ENCODE measurements at regions not wholly inside any gene's neighbourhood (a gene's known extent, or its start where the extent isn't known, plus 50 kb on each side); places are given as distances from the start of the nearest gene placed in this dataset.

DNA sequence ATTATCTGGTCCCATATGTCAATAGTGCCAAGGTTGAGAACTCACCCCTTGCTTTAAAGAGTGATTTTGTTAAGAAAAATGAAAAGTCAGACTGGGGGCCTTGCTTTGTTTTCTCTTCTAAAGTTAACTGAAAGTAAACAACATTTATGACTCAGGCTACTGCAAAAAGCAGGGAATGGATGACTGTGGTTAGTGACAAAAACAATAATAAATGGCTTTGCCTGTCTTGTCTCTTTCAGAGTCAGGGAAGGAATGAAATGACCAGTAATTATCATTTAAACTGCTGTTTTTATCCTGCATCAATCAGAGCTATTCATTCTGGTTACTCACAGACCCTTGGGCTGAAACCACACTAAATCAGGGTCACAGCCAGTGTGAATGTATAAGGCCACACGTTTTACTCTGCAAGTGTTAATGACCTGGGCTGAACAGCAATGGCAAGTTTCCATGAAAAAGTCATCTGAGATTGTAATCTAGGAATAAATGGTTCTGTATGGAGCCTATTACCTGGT lies 112.2 kb downstream of the ZNF608 start:
- Histone ChIP-seq H3K9me3 (ENCODE audit: control insufficient read depth, low read length) (no peaks in the 10 kb centered on the region), H3K27ac (ENCODE audit: insufficient read depth, low read depth, low read length, poor library complexity, severe bottlenecking) (no peak overlapping the region), H3K4me1 (ENCODE audit: control insufficient read depth, insufficient read depth, low read length) (peaks cover 8% of the 10 kb centered on the region), H3K4me3 (ENCODE audit: insufficient read depth, low read depth, low read length) (no peak overlapping the region), H3K27me3 (ENCODE audit: control insufficient read depth, insufficient read depth, low read length, poor library complexity, severe bottlenecking) (no peaks in the 10 kb centered on the region), H3K36me3 (ENCODE audit: control insufficient read depth, insufficient read depth, low read length) (peaks cover 16% of the 10 kb centered on the region)
- WGBS, 2 experiments = 74 to 78% methylated on average over 1 of the region's 1 CpG

DNA sequence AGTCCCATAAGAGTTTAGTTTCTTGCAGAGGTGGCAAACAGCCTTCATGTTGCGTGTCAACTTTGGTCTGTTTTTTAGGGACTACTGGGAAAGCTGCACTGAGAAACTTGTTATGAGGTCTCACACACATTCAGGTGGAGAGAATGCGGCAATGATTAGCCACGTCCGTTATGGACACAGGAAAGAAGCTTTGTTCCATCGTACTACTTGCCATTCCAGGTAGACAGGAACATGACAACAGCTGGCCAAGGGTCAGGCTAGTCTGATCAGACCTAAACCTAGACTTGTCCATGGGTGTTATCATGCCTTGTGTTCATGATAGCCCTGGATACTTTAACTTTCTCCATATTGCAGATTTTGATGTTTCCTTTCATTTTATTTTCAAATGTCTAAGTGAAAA lies 113.2 kb downstream of the ZNF608 start:
- WGBS, 2 experiments = 95 to 96% methylated on average over 5 of the region's 5 CpGs
- H3K4me3 ChIP-seq (ENCODE audit: insufficient read depth, low read depth, low read length) = no peak overlapping the region
- H3K4me1 ChIP-seq (ENCODE audit: control insufficient read depth, insufficient read depth, low read length) = peaks cover 13% of the 10 kb centered on the region
- H3K36me3 ChIP-seq (ENCODE audit: control insufficient read depth, insufficient read depth, low read length) = peaks cover 16% of the 10 kb centered on the region
- H3K27me3 ChIP-seq (ENCODE audit: control insufficient read depth, insufficient read depth, low read length, poor library complexity, severe bottlenecking) = no peaks in the 10 kb centered on the region
- no peaks in the 10 kb centered on the region for H3K9me3 ChIP-seq (ENCODE audit: control insufficient read depth, low read length)
- no peak overlapping the region for H3K27ac ChIP-seq (ENCODE audit: insufficient read depth, low read depth, low read length, poor library complexity, severe bottlenecking)

DNA sequence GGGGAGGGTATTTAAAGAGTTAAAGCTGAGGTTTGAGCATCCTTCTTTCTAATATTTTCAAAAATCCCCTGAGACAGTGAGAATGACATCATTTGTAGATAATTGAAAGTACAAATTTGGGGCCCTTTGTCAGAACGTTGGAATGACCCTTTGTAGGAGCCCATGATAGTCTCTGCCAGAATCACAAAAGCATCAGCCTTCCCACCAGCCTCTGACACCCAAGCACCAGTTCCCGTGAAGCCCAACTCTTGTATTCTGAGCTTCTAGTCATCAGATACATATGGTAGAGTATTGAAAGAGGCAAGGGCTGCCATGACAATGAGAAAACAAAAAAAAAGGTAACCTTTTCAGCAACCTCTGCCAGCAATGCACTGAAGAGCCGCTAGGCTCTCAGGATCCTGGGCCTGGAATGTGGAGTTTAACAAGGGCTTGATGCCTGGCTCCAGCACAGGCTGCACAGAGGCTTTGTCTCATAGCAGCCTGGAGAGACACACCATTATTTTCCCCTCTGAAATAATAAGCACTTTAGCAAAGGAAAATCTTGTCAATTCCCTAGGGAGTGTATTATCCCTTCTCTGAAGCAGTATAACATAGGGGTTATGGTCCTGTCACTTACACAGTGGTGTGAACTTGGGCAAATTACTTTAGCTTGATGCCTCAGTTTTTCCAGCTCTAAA lies 114.4 kb downstream of the ZNF608 start:
- Histone ChIP-seq H3K4me1 (ENCODE audit: control insufficient read depth, insufficient read depth, low read length) (peaks cover 15% of the 10 kb centered on the region), H3K36me3 (ENCODE audit: control insufficient read depth, insufficient read depth, low read length) (peaks cover 14% of the 10 kb centered on the region), H3K4me3 (ENCODE audit: insufficient read depth, low read depth, low read length) (no peak overlapping the region), H3K27ac (ENCODE audit: insufficient read depth, low read depth, low read length, poor library complexity, severe bottlenecking) (peak overlapping the region; percentile 30), H3K27me3 (ENCODE audit: control insufficient read depth, insufficient read depth, low read length, poor library complexity, severe bottlenecking) (no peaks in the 10 kb centered on the region), H3K9me3 (ENCODE audit: control insufficient read depth, low read length) (no peaks in the 10 kb centered on the region)
- WGBS, 2 experiments = 60 to 74% methylated on average over 3 of the region's 3 CpGs

DNA sequence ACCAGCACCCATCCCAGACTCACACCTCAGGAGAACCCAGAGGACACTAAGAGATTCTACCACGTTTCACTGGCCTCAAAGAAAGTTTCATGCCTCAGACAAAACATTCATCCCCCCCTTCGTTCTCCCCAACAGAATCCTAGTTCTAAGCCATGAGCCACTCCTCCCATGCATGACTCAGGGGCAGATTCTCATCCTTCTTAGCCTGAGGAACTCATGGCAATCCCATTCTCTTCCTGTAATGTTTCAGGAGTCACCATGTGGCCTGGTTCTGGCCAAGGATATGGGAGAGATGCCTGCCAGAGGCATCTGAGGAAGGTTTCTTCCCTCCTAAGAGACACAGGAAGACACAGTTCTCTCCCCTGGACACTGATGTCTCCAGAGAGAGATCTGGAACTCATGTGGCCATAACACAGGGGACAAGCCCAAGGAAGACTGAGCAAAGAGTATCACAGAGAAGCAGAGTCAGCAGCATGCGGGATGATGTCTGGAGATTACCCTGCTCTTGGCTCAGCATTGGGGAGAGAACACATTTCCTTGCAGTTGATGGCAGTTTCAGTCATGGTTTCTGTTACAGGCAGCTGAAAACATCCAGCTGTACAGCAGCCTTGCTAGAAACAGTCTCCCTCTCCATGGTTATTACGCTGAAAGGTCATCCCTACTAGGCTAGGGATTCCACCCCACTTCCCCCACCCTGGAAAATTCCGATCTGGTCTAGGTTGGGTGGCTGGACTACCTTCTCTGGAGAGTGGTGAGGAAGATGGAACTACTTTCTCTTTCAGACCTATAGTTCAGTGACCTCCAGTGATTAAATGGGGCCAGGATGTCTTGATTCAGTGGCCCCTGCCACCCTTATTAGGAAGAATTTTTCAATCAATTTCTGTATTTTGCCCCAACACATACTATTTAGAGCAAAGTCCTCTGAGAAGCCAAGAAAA lies 115.4 kb downstream of the ZNF608 start:
- Histone ChIP-seq H3K4me1 (ENCODE audit: control insufficient read depth, insufficient read depth, low read length) (peaks cover 15% of the 10 kb centered on the region), H3K27me3 (ENCODE audit: control insufficient read depth, insufficient read depth, low read length, poor library complexity, severe bottlenecking) (no peaks in the 10 kb centered on the region), H3K4me3 (ENCODE audit: insufficient read depth, low read depth, low read length) (no peak overlapping the region), H3K36me3 (ENCODE audit: control insufficient read depth, insufficient read depth, low read length) (peaks cover 7% of the 10 kb centered on the region), H3K9me3 (ENCODE audit: control insufficient read depth, low read length) (no peaks in the 10 kb centered on the region), H3K27ac (ENCODE audit: insufficient read depth, low read depth, low read length, poor library complexity, severe bottlenecking) (no peak overlapping the region)
- 88% methylated on average over 5 of the region's 5 CpGs for WGBS, 2 experiments

DNA sequence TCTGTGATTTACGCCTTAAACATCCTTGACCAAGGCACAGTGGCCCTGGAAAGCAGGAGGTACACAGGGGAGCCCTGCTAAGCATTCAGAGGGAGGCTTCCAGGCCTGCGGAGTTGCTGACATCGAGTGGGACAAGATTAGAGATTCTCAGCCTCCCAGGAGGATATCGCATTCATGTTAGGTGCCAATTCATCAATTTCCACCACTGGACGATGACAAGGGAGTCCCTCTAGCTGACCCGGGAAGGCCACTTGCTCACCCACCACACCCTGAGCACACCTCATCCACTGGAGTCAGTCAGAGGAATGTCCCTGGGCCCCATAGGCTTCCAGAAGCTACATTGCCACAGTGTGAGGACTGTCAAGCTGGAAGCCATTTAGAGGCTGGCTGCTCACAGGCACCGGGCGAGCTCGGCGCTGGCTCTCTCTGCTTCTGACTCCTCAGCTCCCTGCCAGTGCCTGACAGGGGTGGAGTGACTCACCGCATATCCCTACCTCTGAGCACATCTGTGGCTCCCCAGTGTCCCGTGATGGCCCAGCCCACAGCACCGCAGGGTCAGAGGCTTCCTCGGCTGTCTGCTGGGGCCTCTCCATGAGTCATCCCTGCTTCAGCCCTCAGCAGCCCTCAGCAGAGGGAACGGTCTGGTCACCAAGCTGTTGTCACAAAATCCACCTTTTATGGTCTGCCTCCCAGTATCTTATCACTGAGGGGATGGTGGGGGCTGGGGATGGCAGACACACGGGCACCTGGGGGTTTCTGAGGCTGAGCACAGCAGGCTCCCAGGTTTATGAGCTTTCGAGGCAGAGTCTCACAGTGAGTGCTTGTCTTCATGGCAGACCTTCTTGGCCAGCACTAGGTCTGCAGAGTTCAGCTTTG lies 117.5 kb downstream of the ZNF608 start:
- no peak overlapping the region for H3K27ac ChIP-seq (ENCODE audit: insufficient read depth, low read depth, low read length, poor library complexity, severe bottlenecking)
- no peaks in the 10 kb centered on the region for H3K9me3 ChIP-seq (ENCODE audit: control insufficient read depth, low read length)
- no peaks in the 10 kb centered on the region for H3K27me3 ChIP-seq (ENCODE audit: control insufficient read depth, insufficient read depth, low read length, poor library complexity, severe bottlenecking)
- peaks cover 15% of the 10 kb centered on the region for H3K4me1 ChIP-seq (ENCODE audit: control insufficient read depth, insufficient read depth, low read length)
- WGBS, 2 experiments = 69 to 76% methylated on average over 17 of the region's 17 CpGs
- H3K36me3 ChIP-seq (ENCODE audit: control insufficient read depth, insufficient read depth, low read length) = no peaks in the 10 kb centered on the region
- H3K4me3 ChIP-seq (ENCODE audit: insufficient read depth, low read depth, low read length) = no peak overlapping the region

DNA sequence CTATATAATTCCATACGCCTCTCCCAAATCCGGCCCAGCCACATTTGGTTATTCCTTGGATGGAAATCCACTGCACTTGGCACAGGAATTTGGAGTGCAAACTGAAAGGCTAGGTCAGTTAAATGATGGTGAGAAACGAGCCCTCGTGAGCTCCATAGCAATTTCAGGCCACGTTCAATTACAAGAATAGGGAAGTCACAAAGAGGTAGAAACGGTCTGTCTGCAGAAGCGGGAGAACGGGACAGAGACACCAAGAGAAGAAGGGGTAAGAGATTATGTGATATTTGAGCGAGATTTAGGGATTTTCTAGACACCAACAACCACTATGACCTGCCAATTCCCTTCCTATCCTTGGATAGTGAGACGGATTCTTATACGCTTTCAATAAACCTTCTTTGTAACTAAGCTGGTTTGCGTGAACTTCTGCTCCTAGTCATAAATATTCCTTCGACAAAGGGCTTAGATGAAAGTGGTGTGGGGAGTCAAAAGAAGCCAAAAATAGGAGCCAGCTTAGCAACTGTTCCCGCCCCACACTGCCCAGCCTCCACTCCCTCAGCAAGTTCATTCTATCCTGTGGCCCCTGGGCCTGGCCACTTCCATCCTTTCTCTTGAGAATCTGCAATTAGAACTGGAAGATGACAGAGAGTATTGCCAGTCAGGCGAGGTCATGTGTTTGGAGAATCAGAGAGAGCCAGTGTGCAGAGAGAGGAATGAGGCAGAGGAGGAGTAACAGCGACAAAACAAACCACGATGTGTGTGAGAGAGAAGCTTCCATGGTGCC lies 118.4 kb downstream of the ZNF608 start:
- WGBS, 2 experiments = 93 to 94% methylated on average over 17 of the region's 17 CpGs
- H3K4me1 ChIP-seq (ENCODE audit: control insufficient read depth, insufficient read depth, low read length) = peaks cover 15% of the 10 kb centered on the region
- H3K36me3 ChIP-seq (ENCODE audit: control insufficient read depth, insufficient read depth, low read length) = no peaks in the 10 kb centered on the region
- no peak overlapping the region for H3K27ac ChIP-seq (ENCODE audit: insufficient read depth, low read depth, low read length, poor library complexity, severe bottlenecking)
- no peak overlapping the region for H3K4me3 ChIP-seq (ENCODE audit: insufficient read depth, low read depth, low read length)
- H3K9me3 ChIP-seq (ENCODE audit: control insufficient read depth, low read length) = no peaks in the 10 kb centered on the region
- no peaks in the 10 kb centered on the region for H3K27me3 ChIP-seq (ENCODE audit: control insufficient read depth, insufficient read depth, low read length, poor library complexity, severe bottlenecking)

DNA sequence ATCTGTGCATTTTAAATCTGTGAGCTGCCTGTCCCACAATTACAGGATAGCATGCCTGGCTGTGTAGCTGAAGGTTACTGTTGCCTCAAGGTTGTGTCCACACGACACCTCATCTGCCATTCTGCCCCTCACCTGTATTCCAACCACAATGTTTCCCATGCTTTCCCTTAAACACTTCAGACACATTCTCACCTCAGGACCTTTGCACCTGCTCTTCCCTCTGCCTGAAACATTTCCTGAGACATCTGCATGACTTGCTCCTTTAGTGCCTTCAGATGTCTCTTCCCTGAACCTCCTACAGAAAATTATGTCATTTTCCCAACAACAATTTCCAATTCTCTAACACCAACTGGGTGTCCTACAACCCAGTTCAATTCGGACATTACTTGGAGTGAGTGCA lies 120.4 kb downstream of the ZNF608 start:
- Histone ChIP-seq H3K27me3 (ENCODE audit: control insufficient read depth, insufficient read depth, low read length, poor library complexity, severe bottlenecking) (no peaks in the 10 kb centered on the region), H3K9me3 (ENCODE audit: control insufficient read depth, low read length) (no peaks in the 10 kb centered on the region), H3K27ac (ENCODE audit: insufficient read depth, low read depth, low read length, poor library complexity, severe bottlenecking) (no peak overlapping the region), H3K4me1 (ENCODE audit: control insufficient read depth, insufficient read depth, low read length) (peaks cover 15% of the 10 kb centered on the region), H3K4me3 (ENCODE audit: insufficient read depth, low read depth, low read length) (no peak overlapping the region), H3K36me3 (ENCODE audit: control insufficient read depth, insufficient read depth, low read length) (no peaks in the 10 kb centered on the region)
- WGBS, 2 experiments = 91 to 94% methylated on average over 2 of the region's 2 CpGs

DNA sequence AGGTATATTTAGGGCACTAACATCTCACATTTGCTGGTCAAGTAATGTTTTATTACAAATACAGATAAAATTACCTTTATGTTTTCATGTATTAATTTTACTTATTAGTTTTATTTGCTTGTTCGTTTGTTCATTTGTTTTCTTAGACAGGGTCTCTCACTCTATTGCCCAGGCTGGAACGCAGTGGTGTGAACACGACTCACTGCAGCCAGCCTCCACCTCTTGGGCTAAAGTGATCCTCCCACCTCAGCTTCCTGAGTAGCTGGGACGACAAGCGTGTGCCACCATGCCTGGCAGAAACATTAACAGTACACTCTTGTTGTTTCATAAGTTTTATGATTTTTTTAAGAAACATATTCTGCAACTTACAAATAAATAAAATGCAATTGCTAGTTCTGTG lies 123.2 kb downstream of the ZNF608 start:
- H3K4me1 ChIP-seq (ENCODE audit: control insufficient read depth, insufficient read depth, low read length) = peaks cover 2% of the 10 kb centered on the region
- 88 to 90% methylated on average over 4 to 5 of the region's 5 CpGs for WGBS, 2 experiments

DNA sequence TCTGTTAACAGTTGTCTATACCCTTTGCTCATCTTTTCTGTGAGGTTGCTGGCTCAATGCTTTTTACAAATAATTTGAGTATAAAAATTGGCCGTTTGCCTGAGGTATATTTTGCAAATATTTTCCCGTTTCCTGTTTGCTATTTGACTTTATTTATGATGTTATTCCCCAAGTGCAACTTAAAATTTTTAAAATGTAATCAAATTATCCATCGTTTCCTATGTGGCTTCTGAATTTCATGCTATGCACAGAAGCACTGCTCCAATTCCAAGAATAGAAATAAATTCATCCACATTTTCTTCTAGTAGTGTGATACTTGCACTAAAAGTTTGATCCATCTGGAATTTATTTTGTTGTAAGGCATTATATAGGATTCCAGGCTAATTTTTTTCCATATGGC lies 123.6 kb downstream of the ZNF608 start:
- H3K36me3 ChIP-seq (ENCODE audit: control insufficient read depth, insufficient read depth, low read length) = no peaks in the 10 kb centered on the region
- H3K27ac ChIP-seq (ENCODE audit: insufficient read depth, low read depth, low read length, poor library complexity, severe bottlenecking) = no peak overlapping the region
- no peak overlapping the region for H3K4me3 ChIP-seq (ENCODE audit: insufficient read depth, low read depth, low read length)
- H3K27me3 ChIP-seq (ENCODE audit: control insufficient read depth, insufficient read depth, low read length, poor library complexity, severe bottlenecking) = no peaks in the 10 kb centered on the region
- no peaks in the 10 kb centered on the region for H3K9me3 ChIP-seq (ENCODE audit: control insufficient read depth, low read length)
- no peaks in the 10 kb centered on the region for H3K4me1 ChIP-seq (ENCODE audit: control insufficient read depth, insufficient read depth, low read length)
- 89 to 94% methylated on average over 3 of the region's 3 CpGs for WGBS, 2 experiments

More for the DNA sequence above, 123.2 kb downstream of the ZNF608 start:
- Histone ChIP-seq H3K36me3 (ENCODE audit: control insufficient read depth, insufficient read depth, low read length) (no peaks in the 10 kb centered on the region), H3K9me3 (ENCODE audit: control insufficient read depth, low read length) (no peaks in the 10 kb centered on the region), H3K27ac (ENCODE audit: insufficient read depth, low read depth, low read length, poor library complexity, severe bottlenecking) (no peak overlapping the region), H3K4me3 (ENCODE audit: insufficient read depth, low read depth, low read length) (no peak overlapping the region), H3K27me3 (ENCODE audit: control insufficient read depth, insufficient read depth, low read length, poor library complexity, severe bottlenecking) (no peaks in the 10 kb centered on the region)

All from ectodermal cell (in vitro differentiated cells).